ENCODE measurements at regions not wholly inside any gene's neighbourhood (a gene's known extent, or its start where the extent isn't known, plus 50 kb on each side); places are given as distances from the start of the nearest gene placed in this dataset.

- TF ChIP-seq CTCF (IDR thresholded peaks at IDR 0.05; ENCODE audit: low read depth, low read length) (no peak), MYC (IDR thresholded peaks at IDR 0.05; ENCODE audit: low read depth, low read length) (no peak), POLR2A (IDR thresholded peaks at IDR 0.05; ENCODE audit: extremely low read depth, insufficient read length) (no peak)
Observed at GRCh38 chr3:105214590-105214989, 152.1 kb upstream of the ALCAM start.

Data from NB4 (cell line).